ENCODE measurements at regions not wholly inside any gene's neighbourhood (a gene's known extent, or its start where the extent isn't known, plus 50 kb on each side); places are given as distances from the start of the nearest gene placed in this dataset.

DNA sequence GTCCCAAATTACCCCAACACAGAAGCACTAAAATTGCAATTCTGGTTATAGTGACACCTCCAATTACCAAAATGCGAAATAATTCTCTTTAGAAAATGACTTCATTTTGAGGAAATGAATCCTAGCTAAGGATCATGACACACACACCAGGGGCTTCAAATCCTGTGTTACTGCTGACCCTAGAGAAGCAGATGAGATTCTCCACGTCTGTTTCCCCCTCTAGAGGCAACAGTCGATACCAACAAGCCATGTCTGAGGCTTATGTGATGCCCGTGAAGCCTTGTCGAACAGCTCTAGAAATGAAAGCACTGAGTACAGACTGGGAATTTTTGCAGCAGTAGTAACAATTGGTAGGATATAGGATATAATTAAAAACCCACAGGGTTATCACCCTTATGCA is 153.6 kb upstream of the TMTC4 start:
- DNase-seq (ENCODE audit: low read depth): no peak
- H3K4me3 ChIP-seq (ENCODE audit: low read length): no peak overlapping the region
- TF ChIP-seq, protein P1, sequence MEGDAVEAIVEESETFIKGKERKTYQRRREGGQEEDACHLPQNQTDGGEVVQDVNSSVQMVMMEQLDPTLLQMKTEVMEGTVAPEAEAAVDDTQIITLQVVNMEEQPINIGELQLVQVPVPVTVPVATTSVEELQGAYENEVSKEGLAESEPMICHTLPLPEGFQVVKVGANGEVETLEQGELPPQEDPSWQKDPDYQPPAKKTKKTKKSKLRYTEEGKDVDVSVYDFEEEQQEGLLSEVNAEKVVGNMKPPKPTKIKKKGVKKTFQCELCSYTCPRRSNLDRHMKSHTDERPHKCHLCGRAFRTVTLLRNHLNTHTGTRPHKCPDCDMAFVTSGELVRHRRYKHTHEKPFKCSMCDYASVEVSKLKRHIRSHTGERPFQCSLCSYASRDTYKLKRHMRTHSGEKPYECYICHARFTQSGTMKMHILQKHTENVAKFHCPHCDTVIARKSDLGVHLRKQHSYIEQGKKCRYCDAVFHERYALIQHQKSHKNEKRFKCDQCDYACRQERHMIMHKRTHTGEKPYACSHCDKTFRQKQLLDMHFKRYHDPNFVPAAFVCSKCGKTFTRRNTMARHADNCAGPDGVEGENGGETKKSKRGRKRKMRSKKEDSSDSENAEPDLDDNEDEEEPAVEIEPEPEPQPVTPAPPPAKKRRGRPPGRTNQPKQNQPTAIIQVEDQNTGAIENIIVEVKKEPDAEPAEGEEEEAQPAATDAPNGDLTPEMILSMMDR (conservative IDR thresholded peaks at IDR 0.05; ENCODE audit: low read length): peak; percentile 8; the same call in 1 of the 2 replicates

- H3K4me3 ChIP-seq (ENCODE audit: low read length): no peak overlapping the region
- DNase-seq (ENCODE audit: low read depth): peak; percentile 5
- TF ChIP-seq, protein P1 (conservative IDR thresholded peaks at IDR 0.05; ENCODE audit: low read length): no peak
Observed at GRCh38 chr13:100827489-100828176, 153.0 kb upstream of the TMTC4 start.

DNA sequence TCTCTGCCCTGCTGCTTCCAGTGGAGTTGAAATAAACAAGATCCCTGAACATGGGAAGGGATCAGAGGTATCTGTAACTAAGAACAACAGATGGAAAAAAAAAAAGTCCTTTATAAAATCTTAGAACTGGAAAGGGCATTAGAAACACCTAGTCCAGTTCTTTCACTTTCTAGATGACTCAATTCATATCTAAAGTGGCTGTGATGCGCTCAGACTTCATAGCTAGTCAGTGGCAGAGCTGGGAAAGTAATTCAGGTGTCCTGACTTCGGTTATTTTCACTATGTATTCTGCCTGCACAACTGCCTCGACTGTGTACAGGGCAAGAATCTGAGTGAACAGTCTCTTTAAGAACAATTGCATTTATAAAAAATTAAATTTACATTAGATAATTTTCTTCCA is 151.8 kb upstream of the TMTC4 start:
- DNase-seq (ENCODE audit: low read depth): no peak
- H3K4me3 ChIP-seq (ENCODE audit: low read length): no peak overlapping the region
- TF ChIP-seq, protein P1 (conservative IDR thresholded peaks at IDR 0.05; ENCODE audit: low read length): no peak

DNA sequence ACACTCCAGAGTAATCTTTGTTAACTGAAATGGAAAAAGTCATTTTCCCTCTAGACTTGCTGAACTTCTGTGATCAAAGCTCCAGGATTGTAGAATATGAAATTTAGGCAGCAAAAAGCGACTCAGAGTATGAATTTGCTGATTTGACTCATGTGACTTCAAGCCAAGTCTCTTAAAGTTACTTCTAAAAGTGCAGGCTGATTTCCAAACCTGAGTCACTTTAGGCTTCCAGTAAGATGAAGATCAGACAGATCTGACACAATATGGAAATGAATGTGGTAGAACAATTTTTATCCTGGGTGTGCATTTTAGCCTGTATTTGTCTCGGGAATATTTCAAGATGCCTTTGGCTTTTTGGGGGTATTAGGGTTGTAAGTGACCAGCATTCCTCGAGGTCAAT is 151.0 kb upstream of the TMTC4 start:
- H3K4me3 ChIP-seq (ENCODE audit: low read length): no peak overlapping the region
- TF ChIP-seq, protein P1 (conservative IDR thresholded peaks at IDR 0.05; ENCODE audit: low read length): no peak
- peak; percentile 18 for DNase-seq (ENCODE audit: low read depth)

DNA sequence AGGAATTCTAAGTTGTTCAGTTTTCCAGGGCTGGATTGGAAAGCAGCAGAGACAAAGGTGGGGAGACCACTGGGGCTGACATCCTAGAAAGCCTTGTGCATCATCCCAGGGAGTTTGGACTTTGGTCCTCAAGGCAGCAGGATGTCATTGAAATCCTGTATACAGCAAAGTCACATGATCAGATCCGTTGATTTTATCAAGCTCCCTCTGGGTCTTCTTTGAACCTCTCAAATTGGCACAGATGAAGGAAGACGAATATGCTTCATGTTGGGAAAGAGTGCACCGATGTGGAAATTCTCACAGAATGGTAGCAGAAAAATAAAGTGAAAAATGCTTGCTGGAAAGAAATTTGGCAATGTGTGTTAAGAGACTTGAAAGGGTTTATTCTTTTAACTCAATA is 149.8 kb upstream of the TMTC4 start:
- DNase-seq (ENCODE audit: low read depth): no peak
- TF ChIP-seq, protein P1 (conservative IDR thresholded peaks at IDR 0.05; ENCODE audit: low read length): no peak
- H3K4me3 ChIP-seq (ENCODE audit: low read length): no peak overlapping the region

DNA sequence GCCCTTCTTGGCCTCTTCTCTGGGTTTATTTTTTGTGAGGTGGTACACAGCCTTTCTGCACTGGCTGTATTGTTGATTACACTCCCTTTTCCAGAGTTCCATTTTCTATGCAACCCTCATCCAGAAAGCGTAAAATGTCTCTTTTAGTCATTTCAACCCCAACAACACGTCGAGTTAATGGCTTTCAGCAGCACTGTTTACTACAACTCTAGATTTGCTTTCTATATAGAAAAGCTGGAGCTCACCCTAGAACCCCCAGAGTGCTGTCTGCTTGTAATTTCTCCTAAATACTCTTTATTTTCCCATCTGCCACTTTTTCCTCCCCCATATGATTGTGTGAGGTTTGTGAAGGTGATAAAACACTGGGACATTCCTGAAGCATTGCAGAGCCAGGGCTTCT is 148.9 kb upstream of the TMTC4 start:
- DNase-seq (ENCODE audit: low read depth): no peak
- TF ChIP-seq, protein P1 (conservative IDR thresholded peaks at IDR 0.05; ENCODE audit: low read length): no peak
- H3K4me3 ChIP-seq (ENCODE audit: low read length): no peak overlapping the region

DNA sequence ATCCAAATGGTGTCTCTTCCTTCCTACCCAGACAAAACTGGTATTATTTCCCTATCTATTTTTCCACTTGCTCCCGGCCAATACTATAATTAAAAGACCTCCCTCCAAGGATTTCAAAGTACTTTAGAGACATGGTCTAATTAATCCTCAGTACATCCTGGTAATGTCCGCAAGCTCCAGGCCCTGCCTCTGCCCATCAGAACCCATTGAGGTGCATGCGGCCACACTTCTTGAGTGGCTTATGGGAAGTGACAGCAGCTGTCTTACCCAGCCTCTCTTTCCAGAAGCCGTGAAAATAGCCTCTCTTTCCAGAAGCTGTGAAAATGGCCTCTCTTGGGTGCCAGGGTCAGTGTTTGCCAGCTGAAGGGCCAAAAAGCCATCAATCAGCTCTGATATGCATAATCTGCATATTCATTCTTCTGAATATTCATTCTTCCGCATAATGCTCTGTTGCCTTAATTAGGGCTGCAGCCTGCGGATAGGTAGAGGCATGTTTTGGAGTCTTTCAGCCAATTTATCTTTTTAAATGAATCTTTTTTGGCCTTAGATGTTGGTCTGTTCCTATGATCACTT is 148.4 kb upstream of the TMTC4 start:
- DNase-seq (ENCODE audit: low read depth): no peak
- TF ChIP-seq, protein P1 (conservative IDR thresholded peaks at IDR 0.05; ENCODE audit: low read length): no peak
- H3K4me3 ChIP-seq (ENCODE audit: low read length): no peak overlapping the region

All from AG10803 (cell line).